HepG2 (cell line): ENCODE measurements at regions not wholly inside any gene's neighbourhood (a gene's known extent, or its start where the extent isn't known, plus 50 kb on each side); places are given as distances from the start of the nearest gene placed in this dataset.

Experiments
- ATAC-seq: fragments of 200-7000 bp; cut with Tn5 transposase; 3 replicates; pipeline ENCODE4 v1.9.1; 2020; ENCODE audit warnings: mild to moderate bottlenecking, moderate library complexity
- BruUV-seq: library from RNA; stranded (reverse); fragments of 400-500 nt; replicated peaks from 2 replicates; lab custom pipeline; 2021; lab: Mats Ljungman, UMichigan
- CTCF ChIA-PET: fragments of 300-600 bp; formaldehyde crosslinking; extraction: SDS; loops from one replicate; lab custom pipeline; 2021; ENCODE audit warnings: low total read pairs, inconsistent platforms, low intra/inter-chr PET ratio; lab: Yijun Ruan, JAX
- POLR2A ChIA-PET: fragments of 350-600 bp; sonication (Branson Sonifier 250); formaldehyde crosslinking; loops from one replicate; lab custom pipeline; 2020; ENCODE audit warnings: antibody characterized with exemption, inconsistent platforms; lab: Yijun Ruan, JAX
- DNase-seq: peaks from one replicate; pipeline ENCODE4 v3.0.0-alpha.2; 2015; ENCODE audit warnings: low spot score
- FAIRE-seq: peaks from 3 replicates; lab custom pipeline; 2011; peaks lifted over from hg19 to GRCh38; lab: Jason Lieb, UNC
- H2AFZ ChIP-seq: one replicate; pipeline ENCODE4 v1.6.1; 2011; ENCODE audit warnings: low read length, inconsistent platforms
- H3K27ac ChIP-seq: fragments of 300-600 bp; 3 replicates; pipeline ENCODE4 v1.8.0; 2011; ENCODE audit warnings: mixed run types, mild to moderate bottlenecking, mixed read lengths, low read length, inconsistent platforms; ENCODE audit not compliant: insufficient read depth; ENCODE audit errors: extremely low read length
- H3K27me3 ChIP-seq, 2 experiments: fragments of 200-600 bp in 1 of 2; 2 replicates in 1 of 2; 3 replicates in 1 of 2; pipeline versions ENCODE4 v1.6.0 to v1.8.0; 2011; ENCODE audit warnings: low read length in 2 of 2, mild to moderate bottlenecking in 2 of 2, moderate library complexity in 2 of 2, inconsistent platforms in 1 of 2; ENCODE audit not compliant: insufficient read depth in 2 of 2, control insufficient read depth in 1 of 2
- H3K36me3 ChIP-seq, 2 experiments: fragments of 200-600 bp in 1 of 2; replicated peaks in 1 of 2; 2 replicates in 1 of 2; 3 replicates in 1 of 2; pipeline versions ENCODE4 v1.5.1 to v1.8.0; 2011; ENCODE audit warnings: low read length in 2 of 2, inconsistent platforms in 1 of 2; ENCODE audit not compliant: insufficient read depth in 2 of 2, control insufficient read depth in 1 of 2
- H3K4me1 ChIP-seq: 2 replicates; pipeline ENCODE4 v1.5.1; 2012; ENCODE audit warnings: low read length, inconsistent platforms; ENCODE audit not compliant: insufficient read depth
- H3K4me2 ChIP-seq: 2 replicates; pipeline ENCODE4 v1.6.0; 2011; ENCODE audit warnings: low read depth, low read length, inconsistent platforms
- H3K4me3 ChIP-seq, 3 experiments: fragments of 200-600 bp in 1 of 3; sonication (generic), shearing (Covaris generic) in 1 of 3; replicated peaks in 1 of 3; 2 replicates each; pipeline ENCODE4 v1.5.1; 2011 to 2016; ENCODE audit warnings: low read length in 3 of 3, inconsistent platforms in 2 of 3, low read depth in 2 of 3, mild to moderate bottlenecking in 2 of 3, control low read depth in 1 of 3, mixed read lengths in 1 of 3; ENCODE audit not compliant: insufficient read depth in 1 of 3
- H3K79me2 ChIP-seq: one replicate; pipeline ENCODE4 v1.6.1; 2011; ENCODE audit warnings: low read length, inconsistent platforms; ENCODE audit not compliant: insufficient read depth
- H3K9ac ChIP-seq: 2 replicates; pipeline ENCODE4 v1.6.0; 2011; ENCODE audit warnings: mild to moderate bottlenecking, low read depth, low read length, inconsistent platforms; ENCODE audit not compliant: insufficient read depth
- H3K9me3 ChIP-seq: 2 replicates; pipeline ENCODE4 v1.5.1; 2012; ENCODE audit warnings: mild to moderate bottlenecking, low read length
- H4K20me1 ChIP-seq: 2 replicates; pipeline ENCODE4 v1.6.0; 2011; ENCODE audit warnings: inconsistent platforms, mild to moderate bottlenecking, low read length, moderate library complexity; ENCODE audit not compliant: insufficient read depth
- FOXA1 ChIP-seq, 2 experiments: fragments of 450-650 bp in 1 of 2; sonication (generic) in 1 of 2; formaldehyde crosslinking in 1 of 2; IDR thresholded peaks; 2 replicates each; pipeline versions ENCODE4 v1.4.0 to v1.6.1; 2016 to 2020; ENCODE audit warnings: missing genetic modification reagents in 1 of 2
- GATA4 ChIP-seq: sonication (generic); IDR thresholded peaks from 2 replicates; pipeline ENCODE4 v1.6.1; 2016; ENCODE audit warnings: antibody characterized with exemption, low read depth, borderline replicate concordance
- SIN3A ChIP-seq: IDR thresholded peaks from 2 replicates; pipeline ENCODE4 v1.6.1; 2011; ENCODE audit warnings: low read depth, mild to moderate bottlenecking, control low read depth, low read length, borderline replicate concordance
- ZNF589 ChIP-seq: sonication (generic); formaldehyde crosslinking; conservative IDR thresholded peaks from 2 replicates; pipeline ENCODE4 v1.8.0; 2022; ENCODE audit warnings: mild to moderate bottlenecking, moderate library complexity, missing genetic modification reagents
- ZNF816 ChIP-seq: sonication (generic); formaldehyde crosslinking; IDR thresholded peaks from 2 replicates; pipeline ENCODE4 v1.8.0; 2022; ENCODE audit warnings: missing genetic modification reagents, mild to moderate bottlenecking, borderline replicate concordance
- WGBS: methylation state at CpG from one replicate; pipeline ENCODE4 v1.1.6; 2017; ENCODE audit warnings: low lambda C conversion rate; 5-methylcytosine and 5-hydroxymethylcytosine counted together
- in situ Hi-C: cut with HindIII; loops from 2 replicates; pipeline ENCODE4 v1.10.0; 2017; ENCODE audit warnings: low pct_unique_long_range_greater_than_20kb; ENCODE audit not compliant: extremely low pct_ligation_motif_present
- intact Hi-C: fragments of 100-400 bp; cut with micrococcal nuclease; formaldehyde crosslinking; loops from one replicate; pipeline ENCODE4 v1.10.0; 2022; ENCODE audit not compliant: unreplicated experiment
- TF ChIP-seq, protein P1 (sequence below): sonication (generic); formaldehyde crosslinking; IDR thresholded peaks from 2 replicates; pipeline ENCODE4 v1.5.0; 2020; ENCODE audit warnings: mild to moderate bottlenecking, missing genetic modification reagents
- TF ChIP-seq, protein P2 (sequence below): IDR thresholded peaks from 2 replicates; pipeline ENCODE4 v1.6.1; 2012; ENCODE audit warnings: inconsistent platforms
- TF ChIP-seq, protein P3 (sequence below): sonication (generic); formaldehyde crosslinking; IDR thresholded peaks from 2 replicates; pipeline ENCODE4 v1.4.0; 2020; ENCODE audit warnings: missing genetic modification reagents, borderline replicate concordance
- TF ChIP-seq, protein P4 (sequence below): sonication (generic); IDR thresholded peaks from 2 replicates; pipeline ENCODE4 v1.6.1; 2016; ENCODE audit warnings: low read depth, borderline replicate concordance

DNA sequence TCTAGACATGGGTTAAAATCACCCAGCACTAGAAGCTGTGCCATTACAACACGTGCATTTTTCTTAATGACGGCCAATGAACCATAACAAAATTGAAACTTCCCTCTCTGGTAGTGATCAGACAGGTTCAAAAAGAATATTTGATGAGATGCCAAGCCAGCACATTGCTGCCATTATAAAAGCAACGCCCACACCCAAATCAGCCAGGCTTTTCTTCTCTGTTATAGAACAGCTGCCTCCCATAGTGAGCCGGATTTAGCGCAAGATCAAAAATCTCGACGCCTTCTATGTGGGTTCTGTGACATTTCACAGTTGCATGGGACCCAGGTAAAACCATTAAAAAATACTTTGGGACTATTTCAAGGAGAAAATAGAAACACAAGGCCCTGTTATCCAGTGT, 1158.0 kb downstream of the EFNB2 start:
- intact Hi-C loops: no loop called here
- Histone ChIP-seq H4K20me1 (no peaks in the 10 kb centered on the region), H3K36me3 (no peaks in the 10 kb centered on the region), H3K27ac (no peak overlapping the region)
- CTCF ChIA-PET: no interaction called here
- TF ChIP-seq, protein P1, sequence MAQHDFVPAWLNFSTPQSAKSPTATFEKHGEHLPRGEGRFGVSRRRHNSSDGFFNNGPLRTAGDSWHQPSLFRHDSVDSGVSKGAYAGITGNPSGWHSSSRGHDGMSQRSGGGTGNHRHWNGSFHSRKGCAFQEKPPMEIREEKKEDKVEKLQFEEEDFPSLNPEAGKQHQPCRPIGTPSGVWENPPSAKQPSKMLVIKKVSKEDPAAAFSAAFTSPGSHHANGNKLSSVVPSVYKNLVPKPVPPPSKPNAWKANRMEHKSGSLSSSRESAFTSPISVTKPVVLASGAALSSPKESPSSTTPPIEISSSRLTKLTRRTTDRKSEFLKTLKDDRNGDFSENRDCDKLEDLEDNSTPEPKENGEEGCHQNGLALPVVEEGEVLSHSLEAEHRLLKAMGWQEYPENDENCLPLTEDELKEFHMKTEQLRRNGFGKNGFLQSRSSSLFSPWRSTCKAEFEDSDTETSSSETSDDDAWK: no peak
- TF ChIP-seq ZNF816 (CRISPR knock-in tag) (no peak), ZNF589 (no peak), GATA4 (no peak), SIN3A (no peak), FOXA1 (IDR thresholded peaks at IDR 0.05) (no peak), FOXA1 (CRISPR knock-in tag; IDR thresholded peaks at IDR 0.05) (no peak)
- TF ChIP-seq, protein P2, sequence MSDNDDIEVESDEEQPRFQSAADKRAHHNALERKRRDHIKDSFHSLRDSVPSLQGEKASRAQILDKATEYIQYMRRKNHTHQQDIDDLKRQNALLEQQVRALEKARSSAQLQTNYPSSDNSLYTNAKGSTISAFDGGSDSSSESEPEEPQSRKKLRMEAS: no peak
- TF ChIP-seq, protein P3, sequence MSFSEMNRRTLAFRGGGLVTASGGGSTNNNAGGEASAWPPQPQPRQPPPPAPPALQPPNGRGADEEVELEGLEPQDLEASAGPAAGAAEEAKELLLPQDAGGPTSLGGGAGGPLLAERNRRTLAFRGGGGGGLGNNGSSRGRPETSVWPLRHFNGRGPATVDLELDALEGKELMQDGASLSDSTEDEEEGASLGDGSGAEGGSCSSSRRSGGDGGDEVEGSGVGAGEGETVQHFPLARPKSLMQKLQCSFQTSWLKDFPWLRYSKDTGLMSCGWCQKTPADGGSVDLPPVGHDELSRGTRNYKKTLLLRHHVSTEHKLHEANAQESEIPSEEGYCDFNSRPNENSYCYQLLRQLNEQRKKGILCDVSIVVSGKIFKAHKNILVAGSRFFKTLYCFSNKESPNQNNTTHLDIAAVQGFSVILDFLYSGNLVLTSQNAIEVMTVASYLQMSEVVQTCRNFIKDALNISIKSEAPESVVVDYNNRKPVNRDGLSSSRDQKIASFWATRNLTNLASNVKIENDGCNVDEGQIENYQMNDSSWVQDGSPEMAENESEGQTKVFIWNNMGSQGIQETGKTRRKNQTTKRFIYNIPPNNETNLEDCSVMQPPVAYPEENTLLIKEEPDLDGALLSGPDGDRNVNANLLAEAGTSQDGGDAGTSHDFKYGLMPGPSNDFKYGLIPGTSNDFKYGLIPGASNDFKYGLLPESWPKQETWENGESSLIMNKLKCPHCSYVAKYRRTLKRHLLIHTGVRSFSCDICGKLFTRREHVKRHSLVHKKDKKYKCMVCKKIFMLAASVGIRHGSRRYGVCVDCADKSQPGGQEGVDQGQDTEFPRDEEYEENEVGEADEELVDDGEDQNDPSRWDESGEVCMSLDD (CRISPR knock-in tag): no peak
- TF ChIP-seq, protein P4, sequence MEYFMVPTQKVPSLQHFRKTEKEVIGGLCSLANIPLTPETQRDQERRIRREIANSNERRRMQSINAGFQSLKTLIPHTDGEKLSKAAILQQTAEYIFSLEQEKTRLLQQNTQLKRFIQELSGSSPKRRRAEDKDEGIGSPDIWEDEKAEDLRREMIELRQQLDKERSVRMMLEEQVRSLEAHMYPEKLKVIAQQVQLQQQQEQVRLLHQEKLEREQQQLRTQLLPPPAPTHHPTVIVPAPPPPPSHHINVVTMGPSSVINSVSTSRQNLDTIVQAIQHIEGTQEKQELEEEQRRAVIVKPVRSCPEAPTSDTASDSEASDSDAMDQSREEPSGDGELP: no peak
- TF ChIP-seq, all 625 proteins: peak for 0
- no peak overlapping the region for H2AFZ ChIP-seq
- no peaks in the 10 kb centered on the region for H3K79me2 ChIP-seq
- no peaks in the 10 kb centered on the region for H3K27me3 ChIP-seq
- POLR2A ChIA-PET: no interaction called here
- no peak overlapping the region for H3K4me3 ChIP-seq
- peaks cover 57% of the 10 kb centered on the region for H3K9me3 ChIP-seq
- ATAC-seq: no peak
- no peak overlapping the region for H3K4me2 ChIP-seq
- FAIRE-seq: no peak
- DNase-seq: no peak
- H3K4me1 ChIP-seq: no peaks in the 10 kb centered on the region
- in situ Hi-C loops: no loop called here
- H3K9ac ChIP-seq: no peak overlapping the region
- BruUV-seq: no TSS peak
- WGBS: 21% methylated on average over 7 of the region's 7 CpGs
